H1 (cell line): ENCODE measurements at regions not wholly inside any gene's neighbourhood (a gene's known extent, or its start where the extent isn't known, plus 50 kb on each side); places are given as distances from the start of the nearest gene placed in this dataset.

Source experiments
- PHF8 ChIP-seq: fragments of 200-600 bp; sonication (generic); conservative IDR thresholded peaks from 2 replicates; pipeline ENCODE4 v1.7.1; 2012; ENCODE audit warnings: low read depth, mild to moderate bottlenecking, inconsistent platforms, low read length, moderate library complexity
- POLR2A ChIP-seq, 2 experiments: IDR thresholded peaks; 1 replicate in 1 of 2; 2 replicates in 1 of 2; pipeline ENCODE4 v1.6.1; 2011; ENCODE audit warnings: low read depth in 2 of 2, low read length in 2 of 2, mild to moderate bottlenecking in 2 of 2; ENCODE audit errors: control extremely low read depth in 1 of 2
- TEAD4 ChIP-seq: IDR thresholded peaks from 2 replicates; pipeline ENCODE4 v1.6.1; 2012; ENCODE audit warnings: low read depth, low read length, inconsistent platforms, mixed read lengths
- TF ChIP-seq, protein P1 (sequence below): IDR thresholded peaks from 2 replicates; pipeline ENCODE4 v1.6.1; 2012; ENCODE audit warnings: inconsistent platforms

DNA sequence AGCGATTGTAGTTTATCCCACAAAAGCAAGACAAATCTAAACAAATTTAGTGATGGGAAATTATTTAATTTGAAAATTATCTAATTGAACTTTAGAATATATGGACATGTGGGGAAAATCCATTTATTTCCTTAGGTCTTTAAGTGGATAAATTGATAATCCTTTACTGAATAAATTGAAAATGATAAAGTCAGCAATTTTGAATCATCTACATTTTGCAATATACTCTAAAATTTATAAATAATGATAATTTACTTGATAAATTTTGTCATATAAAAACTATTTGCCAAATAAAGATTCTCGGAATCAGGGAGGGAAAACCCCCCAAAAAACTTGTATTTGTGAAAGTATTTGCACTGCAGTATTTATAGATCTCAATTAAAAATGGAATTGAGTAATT is 875.3 kb upstream of the SLITRK5 start (continued):
- TF ChIP-seq TEAD4 (no peak), PHF8 (no peak), POLR2A (IDR thresholded peaks at IDR 0.05; ENCODE audit: control extremely low read depth in 1 of 2, low read depth in 2 of 2, low read length in 2 of 2) (no peak)
- TF ChIP-seq, protein P1, sequence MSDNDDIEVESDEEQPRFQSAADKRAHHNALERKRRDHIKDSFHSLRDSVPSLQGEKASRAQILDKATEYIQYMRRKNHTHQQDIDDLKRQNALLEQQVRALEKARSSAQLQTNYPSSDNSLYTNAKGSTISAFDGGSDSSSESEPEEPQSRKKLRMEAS: no peak
- TF ChIP-seq, all 59 proteins: peak for 0
